H1 (cell line): ENCODE measurements at regions not wholly inside any gene's neighbourhood (a gene's known extent, or its start where the extent isn't known, plus 50 kb on each side); places are given as distances from the start of the nearest gene placed in this dataset.

Experiments
- CREB1 ChIP-seq: IDR thresholded peaks from 2 replicates; pipeline ENCODE4 v1.6.1; 2012; ENCODE audit warnings: inconsistent platforms
- KDM5A ChIP-seq: fragments of 200-600 bp; IDR thresholded peaks from 2 replicates; pipeline ENCODE4 v1.7.1; 2012; ENCODE audit warnings: mild to moderate bottlenecking, low read length, inconsistent platforms, mixed read lengths
- TF ChIP-seq, protein P1 (sequence below): fragments of 300-600 bp; sonication (generic); IDR thresholded peaks from 2 replicates; pipeline ENCODE4 v1.7.1; 2012; ENCODE audit warnings: low read length, moderate library complexity, mild to moderate bottlenecking, inconsistent platforms; ENCODE audit not compliant: insufficient replicate concordance

DNA sequence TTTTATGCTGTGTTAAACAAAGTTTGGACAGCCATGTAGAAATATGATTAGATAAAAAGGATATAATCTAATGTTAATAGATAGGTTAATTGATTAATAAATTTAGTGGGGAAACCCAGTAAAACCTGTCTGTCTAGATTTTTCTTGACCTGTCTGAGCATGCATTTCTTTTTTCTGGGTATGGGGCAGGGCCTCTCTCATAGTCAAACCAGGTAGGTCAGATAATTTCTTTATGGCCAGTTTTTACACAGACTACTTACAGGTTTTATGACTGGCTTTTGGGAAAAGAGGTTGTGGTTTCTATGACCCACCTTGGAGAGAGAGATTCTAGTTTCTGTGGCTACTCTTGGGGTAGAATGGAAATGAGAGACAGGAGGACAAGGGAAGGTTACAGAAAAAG is 135.6 kb upstream of the EPHA5 start (continued):
- TF ChIP-seq, protein P1, sequence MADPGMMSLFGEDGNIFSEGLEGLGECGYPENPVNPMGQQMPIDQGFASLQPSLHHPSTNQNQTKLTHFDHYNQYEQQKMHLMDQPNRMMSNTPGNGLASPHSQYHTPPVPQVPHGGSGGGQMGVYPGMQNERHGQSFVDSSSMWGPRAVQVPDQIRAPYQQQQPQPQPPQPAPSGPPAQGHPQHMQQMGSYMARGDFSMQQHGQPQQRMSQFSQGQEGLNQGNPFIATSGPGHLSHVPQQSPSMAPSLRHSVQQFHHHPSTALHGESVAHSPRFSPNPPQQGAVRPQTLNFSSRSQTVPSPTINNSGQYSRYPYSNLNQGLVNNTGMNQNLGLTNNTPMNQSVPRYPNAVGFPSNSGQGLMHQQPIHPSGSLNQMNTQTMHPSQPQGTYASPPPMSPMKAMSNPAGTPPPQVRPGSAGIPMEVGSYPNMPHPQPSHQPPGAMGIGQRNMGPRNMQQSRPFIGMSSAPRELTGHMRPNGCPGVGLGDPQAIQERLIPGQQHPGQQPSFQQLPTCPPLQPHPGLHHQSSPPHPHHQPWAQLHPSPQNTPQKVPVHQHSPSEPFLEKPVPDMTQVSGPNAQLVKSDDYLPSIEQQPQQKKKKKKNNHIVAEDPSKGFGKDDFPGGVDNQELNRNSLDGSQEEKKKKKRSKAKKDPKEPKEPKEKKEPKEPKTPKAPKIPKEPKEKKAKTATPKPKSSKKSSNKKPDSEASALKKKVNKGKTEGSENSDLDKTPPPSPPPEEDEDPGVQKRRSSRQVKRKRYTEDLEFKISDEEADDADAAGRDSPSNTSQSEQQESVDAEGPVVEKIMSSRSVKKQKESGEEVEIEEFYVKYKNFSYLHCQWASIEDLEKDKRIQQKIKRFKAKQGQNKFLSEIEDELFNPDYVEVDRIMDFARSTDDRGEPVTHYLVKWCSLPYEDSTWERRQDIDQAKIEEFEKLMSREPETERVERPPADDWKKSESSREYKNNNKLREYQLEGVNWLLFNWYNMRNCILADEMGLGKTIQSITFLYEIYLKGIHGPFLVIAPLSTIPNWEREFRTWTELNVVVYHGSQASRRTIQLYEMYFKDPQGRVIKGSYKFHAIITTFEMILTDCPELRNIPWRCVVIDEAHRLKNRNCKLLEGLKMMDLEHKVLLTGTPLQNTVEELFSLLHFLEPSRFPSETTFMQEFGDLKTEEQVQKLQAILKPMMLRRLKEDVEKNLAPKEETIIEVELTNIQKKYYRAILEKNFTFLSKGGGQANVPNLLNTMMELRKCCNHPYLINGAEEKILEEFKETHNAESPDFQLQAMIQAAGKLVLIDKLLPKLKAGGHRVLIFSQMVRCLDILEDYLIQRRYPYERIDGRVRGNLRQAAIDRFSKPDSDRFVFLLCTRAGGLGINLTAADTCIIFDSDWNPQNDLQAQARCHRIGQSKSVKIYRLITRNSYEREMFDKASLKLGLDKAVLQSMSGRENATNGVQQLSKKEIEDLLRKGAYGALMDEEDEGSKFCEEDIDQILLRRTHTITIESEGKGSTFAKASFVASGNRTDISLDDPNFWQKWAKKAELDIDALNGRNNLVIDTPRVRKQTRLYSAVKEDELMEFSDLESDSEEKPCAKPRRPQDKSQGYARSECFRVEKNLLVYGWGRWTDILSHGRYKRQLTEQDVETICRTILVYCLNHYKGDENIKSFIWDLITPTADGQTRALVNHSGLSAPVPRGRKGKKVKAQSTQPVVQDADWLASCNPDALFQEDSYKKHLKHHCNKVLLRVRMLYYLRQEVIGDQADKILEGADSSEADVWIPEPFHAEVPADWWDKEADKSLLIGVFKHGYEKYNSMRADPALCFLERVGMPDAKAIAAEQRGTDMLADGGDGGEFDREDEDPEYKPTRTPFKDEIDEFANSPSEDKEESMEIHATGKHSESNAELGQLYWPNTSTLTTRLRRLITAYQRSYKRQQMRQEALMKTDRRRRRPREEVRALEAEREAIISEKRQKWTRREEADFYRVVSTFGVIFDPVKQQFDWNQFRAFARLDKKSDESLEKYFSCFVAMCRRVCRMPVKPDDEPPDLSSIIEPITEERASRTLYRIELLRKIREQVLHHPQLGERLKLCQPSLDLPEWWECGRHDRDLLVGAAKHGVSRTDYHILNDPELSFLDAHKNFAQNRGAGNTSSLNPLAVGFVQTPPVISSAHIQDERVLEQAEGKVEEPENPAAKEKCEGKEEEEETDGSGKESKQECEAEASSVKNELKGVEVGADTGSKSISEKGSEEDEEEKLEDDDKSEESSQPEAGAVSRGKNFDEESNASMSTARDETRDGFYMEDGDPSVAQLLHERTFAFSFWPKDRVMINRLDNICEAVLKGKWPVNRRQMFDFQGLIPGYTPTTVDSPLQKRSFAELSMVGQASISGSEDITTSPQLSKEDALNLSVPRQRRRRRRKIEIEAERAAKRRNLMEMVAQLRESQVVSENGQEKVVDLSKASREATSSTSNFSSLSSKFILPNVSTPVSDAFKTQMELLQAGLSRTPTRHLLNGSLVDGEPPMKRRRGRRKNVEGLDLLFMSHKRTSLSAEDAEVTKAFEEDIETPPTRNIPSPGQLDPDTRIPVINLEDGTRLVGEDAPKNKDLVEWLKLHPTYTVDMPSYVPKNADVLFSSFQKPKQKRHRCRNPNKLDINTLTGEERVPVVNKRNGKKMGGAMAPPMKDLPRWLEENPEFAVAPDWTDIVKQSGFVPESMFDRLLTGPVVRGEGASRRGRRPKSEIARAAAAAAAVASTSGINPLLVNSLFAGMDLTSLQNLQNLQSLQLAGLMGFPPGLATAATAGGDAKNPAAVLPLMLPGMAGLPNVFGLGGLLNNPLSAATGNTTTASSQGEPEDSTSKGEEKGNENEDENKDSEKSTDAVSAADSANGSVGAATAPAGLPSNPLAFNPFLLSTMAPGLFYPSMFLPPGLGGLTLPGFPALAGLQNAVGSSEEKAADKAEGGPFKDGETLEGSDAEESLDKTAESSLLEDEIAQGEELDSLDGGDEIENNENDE = no peak
- TF ChIP-seq KDM5A (no peak), CREB1 (no peak)
- TF ChIP-seq, all 59 proteins: peak for 0
